Mammary epithelial cell (primary cell): ENCODE measurements at regions not wholly inside any gene's neighbourhood (a gene's known extent, or its start where the extent isn't known, plus 50 kb on each side); places are given as distances from the start of the nearest gene placed in this dataset.

Experiments used
- EZH2 ChIP-seq: IDR thresholded peaks from 2 replicates; pipeline ENCODE4 v1.6.1; 2012; ENCODE audit warnings: low read length, inconsistent platforms, borderline replicate concordance
- TF ChIP-seq, protein P1 (sequence below), 2 donors: IDR thresholded peaks in 1 of 2; conservative IDR thresholded peaks in 1 of 2; 2 replicates each; pipeline ENCODE4 v1.5.1; 2011 to 2012; ENCODE audit warnings: inconsistent platforms in 2 of 2, low read length in 2 of 2, mild to moderate bottlenecking in 2 of 2, control low read depth in 1 of 2, low read depth in 1 of 2; ENCODE audit not compliant: insufficient read depth in 1 of 2; ENCODE audit errors: extremely low read depth in 1 of 2

DNA sequence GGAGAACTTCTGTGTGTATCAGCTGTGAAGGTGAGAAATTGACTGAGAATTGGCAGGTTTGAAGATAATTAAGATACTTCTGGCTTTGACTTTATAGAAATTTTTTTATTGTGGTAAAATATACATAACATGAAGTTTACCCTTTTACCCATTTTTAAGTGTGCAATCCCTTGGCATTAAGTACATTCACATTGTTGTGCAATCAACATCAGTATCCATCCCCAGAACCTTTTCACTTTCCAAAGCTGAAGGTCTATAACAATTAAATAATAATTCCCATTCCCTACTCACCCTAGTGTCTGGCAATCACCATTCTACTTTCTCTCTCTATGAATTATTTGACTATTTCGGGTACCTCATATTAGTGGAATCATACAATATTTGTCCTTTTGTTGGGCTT is 69.9 kb downstream of the ACTBL2 start:
- TF ChIP-seq, protein P1, sequence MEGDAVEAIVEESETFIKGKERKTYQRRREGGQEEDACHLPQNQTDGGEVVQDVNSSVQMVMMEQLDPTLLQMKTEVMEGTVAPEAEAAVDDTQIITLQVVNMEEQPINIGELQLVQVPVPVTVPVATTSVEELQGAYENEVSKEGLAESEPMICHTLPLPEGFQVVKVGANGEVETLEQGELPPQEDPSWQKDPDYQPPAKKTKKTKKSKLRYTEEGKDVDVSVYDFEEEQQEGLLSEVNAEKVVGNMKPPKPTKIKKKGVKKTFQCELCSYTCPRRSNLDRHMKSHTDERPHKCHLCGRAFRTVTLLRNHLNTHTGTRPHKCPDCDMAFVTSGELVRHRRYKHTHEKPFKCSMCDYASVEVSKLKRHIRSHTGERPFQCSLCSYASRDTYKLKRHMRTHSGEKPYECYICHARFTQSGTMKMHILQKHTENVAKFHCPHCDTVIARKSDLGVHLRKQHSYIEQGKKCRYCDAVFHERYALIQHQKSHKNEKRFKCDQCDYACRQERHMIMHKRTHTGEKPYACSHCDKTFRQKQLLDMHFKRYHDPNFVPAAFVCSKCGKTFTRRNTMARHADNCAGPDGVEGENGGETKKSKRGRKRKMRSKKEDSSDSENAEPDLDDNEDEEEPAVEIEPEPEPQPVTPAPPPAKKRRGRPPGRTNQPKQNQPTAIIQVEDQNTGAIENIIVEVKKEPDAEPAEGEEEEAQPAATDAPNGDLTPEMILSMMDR (conservative IDR thresholded peaks at IDR 0.05 in 1 of 2, IDR thresholded peaks at IDR 0.05 in 1 of 2; ENCODE audit: extremely low read depth in 1 of 2, insufficient read depth in 1 of 2, low read depth in 1 of 2, low read length in 2 of 2) = no peak
- TF ChIP-seq EZH2 = no peak
